ENCODE measurements at regions not wholly inside any gene's neighbourhood (a gene's known extent, or its start where the extent isn't known, plus 50 kb on each side); places are given as distances from the start of the nearest gene placed in this dataset.
"Not testable (repeated sequence)": the region's sequence is repeated elsewhere in the genome, so short reads cannot be mapped to it uniquely, and the experiment has no call there.

GRCh38 chr1:148386617-148387016, 96.5 kb downstream of the PPIAL4G start:
- intact Hi-C loops (cut with micrococcal nuclease; ENCODE audit: unreplicated experiment), result no loop called here
- H3K4me3 ChIP-seq (ENCODE audit: low read depth, low read length, poor library complexity, severe bottlenecking), result no peak overlapping the region
- no peaks in the 10 kb centered on the region for H3K4me1 ChIP-seq (ENCODE audit: insufficient read depth, low read length, poor library complexity, severe bottlenecking)
- no peak for DNase-seq (ENCODE audit: low spot score)
- H3K36me3 ChIP-seq (ENCODE audit: insufficient read depth, low read length, poor library complexity, severe bottlenecking), result no peaks in the 10 kb centered on the region
- no peaks in the 10 kb centered on the region for H3K9me3 ChIP-seq (ENCODE audit: low read depth, low read length, poor library complexity, severe bottlenecking)
- POLR2A ChIA-PET (ENCODE audit: low non-redundant PET), result no interaction called here
- CTCF ChIA-PET, result no interaction called here
- TF ChIP-seq CTCF (conservative IDR thresholded peaks at IDR 0.05; ENCODE audit: low read depth, low read length) (no peak), EZH2 (IDR thresholded peaks at IDR 0.05; ENCODE audit: borderline replicate concordance, low read depth, low read length, poor library complexity, severe bottlenecking) (no peak)
- H3K27me3 ChIP-seq (replicated peaks; ENCODE audit: insufficient read depth, low read depth, low read length, poor library complexity), result no peaks in the 10 kb centered on the region
- BruUV-seq (replicated peaks), result no TSS peak
- H3K27ac ChIP-seq (ENCODE audit: low read depth, low read length, poor library complexity, severe bottlenecking), result no peak overlapping the region

- H3K27me3 ChIP-seq (replicated peaks; ENCODE audit: insufficient read depth, low read depth, low read length, poor library complexity); DNase-seq (ENCODE audit: low spot score); POLR2A ChIA-PET (ENCODE audit: low non-redundant PET); H3K9me3 ChIP-seq (ENCODE audit: low read depth, low read length, poor library complexity, severe bottlenecking); CTCF ChIA-PET; BruUV-seq (replicated peaks); H3K36me3 ChIP-seq (ENCODE audit: insufficient read depth, low read length, poor library complexity, severe bottlenecking); H3K4me3 ChIP-seq (ENCODE audit: low read depth, low read length, poor library complexity, severe bottlenecking); intact Hi-C loops (cut with micrococcal nuclease; ENCODE audit: unreplicated experiment); H3K4me1 ChIP-seq (ENCODE audit: insufficient read depth, low read length, poor library complexity, severe bottlenecking); H3K27ac ChIP-seq (ENCODE audit: low read depth, low read length, poor library complexity, severe bottlenecking): not testable (repeated sequence)
These were observed 97.1 kb downstream of the PPIAL4G start for GRCh38 chr1:148386031-148386398.

GRCh38 chr1:148385371-148386030, 97.6 kb downstream of the PPIAL4G start:
- no peak for TF ChIP-seq CTCF (conservative IDR thresholded peaks at IDR 0.05; ENCODE audit: low read depth, low read length)
- no peak for TF ChIP-seq EZH2 (IDR thresholded peaks at IDR 0.05; ENCODE audit: borderline replicate concordance, low read depth, low read length, poor library complexity, severe bottlenecking)
- Histone ChIP-seq H3K27me3 (replicated peaks; ENCODE audit: insufficient read depth, low read depth, low read length, poor library complexity) (no peaks in the 10 kb centered on the region), H3K9me3 (ENCODE audit: low read depth, low read length, poor library complexity, severe bottlenecking) (no peaks in the 10 kb centered on the region), H3K36me3 (ENCODE audit: insufficient read depth, low read length, poor library complexity, severe bottlenecking) (no peaks in the 10 kb centered on the region), H3K4me3 (ENCODE audit: low read depth, low read length, poor library complexity, severe bottlenecking) (no peak overlapping the region), H3K27ac (ENCODE audit: low read depth, low read length, poor library complexity, severe bottlenecking) (no peak overlapping the region), H3K4me1 (ENCODE audit: insufficient read depth, low read length, poor library complexity, severe bottlenecking) (no peaks in the 10 kb centered on the region)
- ChIA-PET CTCF (no interaction called here), POLR2A (ENCODE audit: low non-redundant PET) (no interaction called here)
- BruUV-seq (replicated peaks), result no TSS peak
- DNase-seq (ENCODE audit: low spot score), result no peak
- intact Hi-C loops (cut with micrococcal nuclease; ENCODE audit: unreplicated experiment), result no loop called here

- Histone ChIP-seq H3K36me3 (ENCODE audit: insufficient read depth, low read length, poor library complexity, severe bottlenecking) (no peaks in the 10 kb centered on the region), H3K4me3 (ENCODE audit: low read depth, low read length, poor library complexity, severe bottlenecking) (no peak overlapping the region), H3K9me3 (ENCODE audit: low read depth, low read length, poor library complexity, severe bottlenecking) (no peaks in the 10 kb centered on the region), H3K27me3 (replicated peaks; ENCODE audit: insufficient read depth, low read depth, low read length, poor library complexity) (no peaks in the 10 kb centered on the region), H3K27ac (ENCODE audit: low read depth, low read length, poor library complexity, severe bottlenecking) (no peak overlapping the region), H3K4me1 (ENCODE audit: insufficient read depth, low read length, poor library complexity, severe bottlenecking) (no peaks in the 10 kb centered on the region)
- no peak for DNase-seq (ENCODE audit: low spot score)
- TF ChIP-seq CTCF (conservative IDR thresholded peaks at IDR 0.05; ENCODE audit: low read depth, low read length) (no peak), EZH2 (IDR thresholded peaks at IDR 0.05; ENCODE audit: borderline replicate concordance, low read depth, low read length, poor library complexity, severe bottlenecking) (no peak)
- no TSS peak for BruUV-seq (replicated peaks)
- ChIA-PET POLR2A (ENCODE audit: low non-redundant PET) (no interaction called here), CTCF (no interaction called here)
- intact Hi-C loops (cut with micrococcal nuclease; ENCODE audit: unreplicated experiment), result no loop called here
These were observed 99.1 kb downstream of the PPIAL4G start for GRCh38 chr1:148383966-148384365.
